ENCODE measurements at regions not wholly inside any gene's neighbourhood (a gene's known extent, or its start where the extent isn't known, plus 50 kb on each side); places are given as distances from the start of the nearest gene placed in this dataset.

GRCh38 chr3:10759495-10759894, 56.5 kb upstream of the SLC6A11 start:
- no peak for DNase-seq (ENCODE audit: low read depth in 2 of 2, low spot score in 1 of 2)

GRCh38 chr3:10760199-10760598, 55.8 kb upstream of the SLC6A11 start:
- DNase-seq (ENCODE audit: low read depth in 2 of 2, low spot score in 1 of 2), result no peak

GRCh38 chr3:10761583-10761982, 54.4 kb upstream of the SLC6A11 start:
- DNase-seq (ENCODE audit: low read depth in 2 of 2, low spot score in 1 of 2), result no peak

GRCh38 chr3:10762116-10762515, 53.9 kb upstream of the SLC6A11 start:
- DNase-seq (ENCODE audit: low read depth in 2 of 2, low spot score in 1 of 2), result no peak

GRCh38 chr3:10762611-10763247, 53.3 kb upstream of the SLC6A11 start:
- no peak for DNase-seq (ENCODE audit: low read depth in 2 of 2, low spot score in 1 of 2)

- no peak for DNase-seq (ENCODE audit: low read depth in 2 of 2, low spot score in 1 of 2)
Measured at GRCh38 chr3:10763248-10763620, 52.8 kb upstream of the SLC6A11 start.

GRCh38 chr3:10763817-10764258, 52.2 kb upstream of the SLC6A11 start:
- no peak for DNase-seq (ENCODE audit: low read depth in 2 of 2, low spot score in 1 of 2)

GRCh38 chr3:10764259-10765051, 51.6 kb upstream of the SLC6A11 start:
- no peak for DNase-seq (ENCODE audit: low read depth in 2 of 2, low spot score in 1 of 2)

GRCh38 chr3:10766049-10766705, 49.9 kb upstream of the SLC6A11 start:
- no peak for DNase-seq (ENCODE audit: low read depth in 2 of 2, low spot score in 1 of 2)
